ENCODE measurements at regions not wholly inside any gene's neighbourhood (a gene's known extent, or its start where the extent isn't known, plus 50 kb on each side); places are given as distances from the start of the nearest gene placed in this dataset.
"Not testable (repeated sequence)": the region's sequence is repeated elsewhere in the genome, so short reads cannot be mapped to it uniquely, and the experiment has no call there.

GRCh38 chr11:29095821-29096220 lies 921.0 kb downstream of the KCNA4 start:
- ATAC-seq (ENCODE audit: low FRiP score): no peak
- no peak for TF ChIP-seq CTCF (IDR thresholded peaks at IDR 0.05)
- no peak for DNase-seq (ENCODE audit: low spot score)

- ATAC-seq (ENCODE audit: low FRiP score): no peak
Observed at GRCh38 chr11:29093416-29094120, 923.3 kb downstream of the KCNA4 start.

GRCh38 chr11:29087200-29087812 lies 929.5 kb downstream of the KCNA4 start:
- no peak for TF ChIP-seq CTCF (IDR thresholded peaks at IDR 0.05)
- DNase-seq (ENCODE audit: low spot score): no peak
- no peak for ATAC-seq (ENCODE audit: low FRiP score)

More at GRCh38 chr11:29093416-29094120, 923.3 kb downstream of the KCNA4 start:
- no peak for TF ChIP-seq CTCF (IDR thresholded peaks at IDR 0.05)
- no peak for DNase-seq (ENCODE audit: low spot score)

GRCh38 chr11:29075726-29076125 lies 941.1 kb downstream of the KCNA4 start:
- no peak for DNase-seq (ENCODE audit: low spot score)
- no peak for ATAC-seq (ENCODE audit: low FRiP score)
- no peak for TF ChIP-seq CTCF (IDR thresholded peaks at IDR 0.05)

GRCh38 chr11:29063630-29064361 lies 953.0 kb downstream of the KCNA4 start:
- TF ChIP-seq CTCF (IDR thresholded peaks at IDR 0.05): no peak
- DNase-seq (ENCODE audit: low spot score) (no peak), ATAC-seq (ENCODE audit: low FRiP score) (no peak)

GRCh38 chr11:29061452-29061851 lies 953.3 kb downstream of the METTL15 start:
- no peak for TF ChIP-seq CTCF (IDR thresholded peaks at IDR 0.05)

GRCh38 chr11:29056487-29056886 lies 948.3 kb downstream of the METTL15 start:
- ATAC-seq (ENCODE audit: low FRiP score); DNase-seq (ENCODE audit: low spot score): not testable (repeated sequence)

More at GRCh38 chr11:29061452-29061851, 953.3 kb downstream of the METTL15 start:
- ATAC-seq (ENCODE audit: low FRiP score): no peak
- no peak for DNase-seq (ENCODE audit: low spot score)

All from omental fat pad (tissue), 3 donors.